ENCODE measurements at regions not wholly inside any gene's neighbourhood (a gene's known extent, or its start where the extent isn't known, plus 50 kb on each side); places are given as distances from the start of the nearest gene placed in this dataset.

- Histone ChIP-seq H3K36me3 (ENCODE audit: control insufficient read depth, insufficient read depth, low read length) (no peaks in the 10 kb centered on the region), H3K9me3 (replicated peaks; ENCODE audit: control insufficient read depth, insufficient read depth, low read depth, low read length) (no peaks in the 10 kb centered on the region), H3K4me2 (ENCODE audit: insufficient read depth, low read length) (no peak overlapping the region), H3K27me3 (ENCODE audit: control insufficient read depth in 2 of 2, insufficient read depth in 2 of 2, low read length in 2 of 2) (no peaks in the 10 kb centered on the region), H3K79me2 (ENCODE audit: control insufficient read depth, insufficient read depth, low read length) (no peaks in the 10 kb centered on the region), H3K27ac (ENCODE audit: extremely low read depth, low read depth, low read length) (no peak overlapping the region), H3K4me3 (no peak overlapping the region), H2AFZ (ENCODE audit: low read depth, low read length) (no peak overlapping the region), H3K9ac (ENCODE audit: insufficient read depth in 1 of 2, low read depth in 2 of 2, low read length in 2 of 2) (no peak overlapping the region), H3K4me1 (replicated peaks in 1 of 2; ENCODE audit: control insufficient read depth in 2 of 2, insufficient read depth in 2 of 2, low read length in 2 of 2) (no peaks in the 10 kb centered on the region), H3K9me1 (ENCODE audit: control insufficient read depth, insufficient read depth, low read length) (no peaks in the 10 kb centered on the region), H4K20me1 (replicated peaks; ENCODE audit: control insufficient read depth, insufficient read depth, low read length) (no peaks in the 10 kb centered on the region)
- ATAC-seq (no peak), FAIRE-seq (no peak), DNase-seq (ENCODE audit: extremely low read depth in 1 of 4, low spot score in 3 of 4) (no peak)
- 17% methylated on average over 5 of the region's 5 CpGs for WGBS (ENCODE audit: insufficient coverage, low coverage, missing lambda C conversion rate)
- ChIA-PET CTCF (ENCODE audit: low intra/inter-chr PET ratio) (no interaction called here), POLR2A (interaction anchor here (0.6 kb wide), 1 partner anchor 18 kb away, joined by 3 read pairs; no protein-coding TSS in a partner anchor)
- no TSS peak for BruUV-seq (replicated peaks)
- in situ Hi-C loops (cut with MboI) (no loop called here), intact Hi-C loops (cut with micrococcal nuclease) (no loop called here)
- no peak for TF ChIP-seq NFXL1 (CRISPR knock-in tag; IDR thresholded peaks at IDR 0.05)
- no peak for TF ChIP-seq ZNF699 (CRISPR knock-in tag; IDR thresholded peaks at IDR 0.05; ENCODE audit: insufficient replicate concordance)
- TF ChIP-seq TCF7 (IDR thresholded peaks at IDR 0.05; ENCODE audit: borderline replicate concordance): no peak
- no peak for TF ChIP-seq CCAR2 (IDR thresholded peaks at IDR 0.05; ENCODE audit: low read depth, low read length)
- TF ChIP-seq EP400 (IDR thresholded peaks at IDR 0.05): no peak
- no peak for TF ChIP-seq ARID2 (IDR thresholded peaks at IDR 0.05)
- TF ChIP-seq MAFF (IDR thresholded peaks at IDR 0.05; ENCODE audit: low read length): no peak
- TF ChIP-seq CTCFL (IDR thresholded peaks at IDR 0.05; ENCODE audit: borderline replicate concordance, insufficient read depth, low read depth, low read length, poor library complexity, severe bottlenecking): no peak
- no peak for TF ChIP-seq ZBTB43 (CRISPR knock-in tag; IDR thresholded peaks at IDR 0.05)
- no peak for TF ChIP-seq ZNF134 (CRISPR knock-in tag; conservative IDR thresholded peaks at IDR 0.05)
- no peak for TF ChIP-seq PCBP2 (IDR thresholded peaks at IDR 0.05; ENCODE audit: low read depth, low read length, poor library complexity, severe bottlenecking)
- no peak for TF ChIP-seq KDM5B (IDR thresholded peaks at IDR 0.05; ENCODE audit: insufficient replicate concordance, low read depth, low read length)
- no peak for TF ChIP-seq MECOM (CRISPR knock-in tag; IDR thresholded peaks at IDR 0.05)
- TF ChIP-seq ZNF280A (IDR thresholded peaks at IDR 0.05; ENCODE audit: low read depth, partially characterized antibody): no peak
- TF ChIP-seq IRF2 (CRISPR knock-in tag; IDR thresholded peaks at IDR 0.05): no peak
- TF ChIP-seq MTA2 (IDR thresholded peaks at IDR 0.05; ENCODE audit: low read depth): no peak
- no peak for TF ChIP-seq E2F6 (IDR thresholded peaks at IDR 0.05; ENCODE audit: borderline replicate concordance in 1 of 2, extremely low read depth in 1 of 2, insufficient read depth in 1 of 2, insufficient read length in 1 of 2, low read depth in 1 of 2, low read length in 1 of 2, poor library complexity in 1 of 2, severe bottlenecking in 1 of 2)
- TF ChIP-seq GTF2A2 (tag; IDR thresholded peaks at IDR 0.05): no peak
These were observed 203.9 kb upstream of the GLI3 start for GRCh38 chr7:42440951-42441350.

All from K562 (cell line).